Heart right ventricle (tissue), 16 donors: ENCODE measurements at regions not wholly inside any gene's neighbourhood (a gene's known extent, or its start where the extent isn't known, plus 50 kb on each side); places are given as distances from the start of the nearest gene placed in this dataset.
A peak's percentile ranks its signal among the peaks of the same experiment; 100 is the strongest.

Experiments used
- ATAC-seq, 8 donors: fragments of 200-7000 bp; cut with Tn5 transposase; one replicate each; pipeline ENCODE4 v1.9.1; 2020; ENCODE audit warnings: mild to moderate bottlenecking in 8 of 8, moderate library complexity in 8 of 8, moderate number of reproducible peaks in 1 of 8
- DNase-seq, 2 donors: peaks; one replicate each; pipeline ENCODE4 v3.0.0-alpha.2; 2020
- H3K27ac ChIP-seq, 10 donors: fragments of 200-600 bp; sonication (generic) in 2 of 10; one replicate each; pipeline versions ENCODE4 v1.5.0 to v1.8.0; 2020 to 2022; ENCODE audit warnings: mild to moderate bottlenecking in 3 of 10
- H3K27me3 ChIP-seq, 7 donors: fragments of 200-600 bp; one replicate each; pipeline ENCODE4 v1.8.0; 2021 to 2022; ENCODE audit warnings: mild to moderate bottlenecking in 2 of 7
- H3K36me3 ChIP-seq, 9 donors: fragments of 200-600 bp; sonication (generic) in 1 of 9; one replicate each; pipeline versions ENCODE4 v1.5.0 to v1.8.0; 2020 to 2022; ENCODE audit warnings: mild to moderate bottlenecking in 2 of 9
- H3K4me1 ChIP-seq, 9 donors: fragments of 200-600 bp; sonication (generic) in 1 of 9; one replicate each; pipeline versions ENCODE4 v1.5.0 to v1.8.0; 2020 to 2022; ENCODE audit warnings: mild to moderate bottlenecking in 4 of 9
- H3K4me3 ChIP-seq, 10 donors: fragments of 200-600 bp; sonication (generic) in 2 of 10; one replicate each; pipeline versions ENCODE4 v1.5.0 to v1.8.0; 2020 to 2022; ENCODE audit warnings: mild to moderate bottlenecking in 7 of 10, moderate library complexity in 2 of 10
- H3K9me3 ChIP-seq, 11 donors: fragments of 200-600 bp in 10 of 11; sonication (generic) in 2 of 11; one replicate each; pipeline versions ENCODE4 v1.5.0 to v1.8.0; 2013 to 2022; ENCODE audit warnings: mild to moderate bottlenecking in 2 of 11, control low read depth in 1 of 11, moderate library complexity in 1 of 11
- WGBS, 2 donors: extraction: QIAGEN DNeasy Blood & Tissue Kit; methylation state at CpG; one replicate each; pipeline ENCODE4 v1.1.7; 2013; ENCODE audit warnings: inconsistent platforms in 1 of 2; 5-methylcytosine and 5-hydroxymethylcytosine counted together
- intact Hi-C, 10 donors: fragments of 100-400 bp; cut with DNase I; formaldehyde crosslinking; loops; one replicate each; pipeline versions ENCODE4 v1.11.1 to v1.14.2; 2022
- TF ChIP-seq, protein P1 (sequence below), 9 donors: fragments of 200-600 bp; sonication (generic) in 2 of 9; IDR thresholded peaks; one replicate each; pipeline versions ENCODE4 v1.5.0 to v1.8.0; 2021 to 2022; ENCODE audit warnings: antibody characterized with exemption in 9 of 9, mild to moderate bottlenecking in 5 of 9, moderate library complexity in 1 of 9
- donor health status: Arrhythmogenic right ventricular cardiomyopathy.
- donor health status: ischemic (EF 13 %, LVEDD 7.1; RV severe dilation, severe dysfunction).
- donor health status: healthy with polysubstance abuse.
- donor health status: DM: no; HTN: yes; CAD: no.
- donor health status: DM: no; HTN: no; CAD: no.
- donor health status: ischemic (EF 25% LVEDD 6.9; RV normal size, moderate dysfunction).
- donor health status: ischemic (EF 25% LVEDD 5.7; RV mildly dilated, moderate dysfunction).
- donor health status: healthy.
- donor health status: DM: yes; HTN: yes; CAD: no.
- donor health status: Ischemic cardiomyopathy.
- donor health status: ischemic (EF 35%, LVEDD 5.7; RV mildly dilated, moderate dysfunction).
- donor health status: nonischemic (EF 11% LVEDD 7.7; RV severe dilation, severe dysfunction).
- donor health status: DM: yes; HTN: yes; CAD: no.
- donor health status: PGD.
- donor health status: ischemic (EF 29% LVEDD 5.4; RV normal size, mild dysfunction).
- donor health status: nonischemic (EF 23%, LVEDD 6.1; RV moderate dilation, normal function).

DNA sequence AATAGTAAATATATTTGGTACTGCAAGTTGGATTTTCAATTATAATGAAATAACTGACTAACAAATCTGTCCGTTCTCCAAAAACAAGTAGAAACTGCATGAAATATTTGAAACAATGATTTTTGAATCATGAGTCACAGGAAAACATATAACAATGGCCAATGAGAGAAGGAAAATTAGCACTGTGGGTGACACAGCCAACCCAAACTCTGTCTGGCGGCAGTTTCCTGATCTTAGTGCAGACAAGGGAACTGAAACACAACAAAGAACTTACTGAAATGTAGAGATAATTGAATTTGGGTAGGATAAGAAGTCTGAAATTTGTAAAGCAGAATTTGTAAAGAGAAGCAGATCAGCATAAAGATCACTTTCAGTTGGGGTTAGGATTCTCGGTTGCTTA lies 2743.3 kb upstream of the PCDH20 start:
- 55 to 62% methylated on average over 3 of the region's 3 CpGs for WGBS, 2 donors
- Histone ChIP-seq H3K9me3 (peaks cover 0 to 5% (median 0%) of the 10 kb centered on the region in 11 donors), H3K4me3 (no peak overlapping the region), H3K27ac (no peak overlapping the region), H3K36me3 (no peaks in the 10 kb centered on the region), H3K27me3 (no peaks in the 10 kb centered on the region), H3K4me1 (no peaks in the 10 kb centered on the region)
- ATAC-seq (no peak), DNase-seq (no peak)
- TF ChIP-seq, protein P1, sequence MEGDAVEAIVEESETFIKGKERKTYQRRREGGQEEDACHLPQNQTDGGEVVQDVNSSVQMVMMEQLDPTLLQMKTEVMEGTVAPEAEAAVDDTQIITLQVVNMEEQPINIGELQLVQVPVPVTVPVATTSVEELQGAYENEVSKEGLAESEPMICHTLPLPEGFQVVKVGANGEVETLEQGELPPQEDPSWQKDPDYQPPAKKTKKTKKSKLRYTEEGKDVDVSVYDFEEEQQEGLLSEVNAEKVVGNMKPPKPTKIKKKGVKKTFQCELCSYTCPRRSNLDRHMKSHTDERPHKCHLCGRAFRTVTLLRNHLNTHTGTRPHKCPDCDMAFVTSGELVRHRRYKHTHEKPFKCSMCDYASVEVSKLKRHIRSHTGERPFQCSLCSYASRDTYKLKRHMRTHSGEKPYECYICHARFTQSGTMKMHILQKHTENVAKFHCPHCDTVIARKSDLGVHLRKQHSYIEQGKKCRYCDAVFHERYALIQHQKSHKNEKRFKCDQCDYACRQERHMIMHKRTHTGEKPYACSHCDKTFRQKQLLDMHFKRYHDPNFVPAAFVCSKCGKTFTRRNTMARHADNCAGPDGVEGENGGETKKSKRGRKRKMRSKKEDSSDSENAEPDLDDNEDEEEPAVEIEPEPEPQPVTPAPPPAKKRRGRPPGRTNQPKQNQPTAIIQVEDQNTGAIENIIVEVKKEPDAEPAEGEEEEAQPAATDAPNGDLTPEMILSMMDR (IDR thresholded peaks at IDR 0.05), result no peak
- intact Hi-C loops, result no loop called here

DNA sequence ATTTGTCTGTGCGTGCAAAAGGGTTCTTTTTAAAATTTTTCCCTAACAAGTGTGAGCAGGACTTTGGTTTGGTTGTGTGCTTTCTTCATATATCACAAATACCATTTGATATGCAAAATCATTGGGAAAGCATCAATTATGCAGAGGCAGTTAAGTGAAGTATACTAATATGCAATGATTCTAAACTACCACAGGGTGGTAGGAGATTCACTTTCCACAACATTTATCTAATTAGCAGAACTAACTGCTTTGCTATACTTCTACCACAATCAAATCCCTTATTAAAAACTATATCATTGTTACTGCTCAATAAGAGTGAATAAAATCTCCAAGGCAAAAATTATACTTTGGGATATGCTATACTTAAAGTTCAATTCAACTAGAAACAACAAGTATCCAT lies 2738.9 kb upstream of the PCDH20 start:
- Histone ChIP-seq H3K9me3 (peaks cover 0 to 22% (median 0%) of the 10 kb centered on the region in 11 donors), H3K27ac (no peak overlapping the region), H3K36me3 (no peaks in the 10 kb centered on the region), H3K27me3 (no peaks in the 10 kb centered on the region), H3K4me1 (no peaks in the 10 kb centered on the region), H3K4me3 (no peak overlapping the region)
- TF ChIP-seq, protein P1 (IDR thresholded peaks at IDR 0.05), result peak in 3 of 9 donors; percentile 8 to 17 (median 8)
- ATAC-seq (no peak), DNase-seq (no peak)
- intact Hi-C loops, result no loop called here
- WGBS, 2 donors, result 80 to 84% methylated on average over 1 of the region's 1 CpG

DNA sequence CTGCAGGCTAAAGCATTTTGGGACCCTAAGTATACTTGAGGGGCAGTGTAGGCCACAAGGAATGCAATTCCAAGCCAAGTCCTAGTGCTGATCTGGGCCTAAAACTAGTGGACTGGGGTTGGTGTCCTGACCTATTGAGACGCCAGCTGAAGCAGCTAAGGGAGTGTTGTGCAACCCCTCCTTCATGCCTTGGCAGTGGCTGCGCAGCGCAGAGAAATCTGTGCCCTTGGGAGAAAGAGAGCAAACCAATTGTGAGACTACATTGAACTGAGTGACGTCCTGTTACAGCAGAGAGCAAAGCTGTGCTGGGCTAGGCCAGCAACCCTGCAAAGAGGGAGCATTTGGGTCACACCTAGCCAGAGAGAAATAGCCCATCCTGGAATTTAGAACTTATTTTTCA lies 2715.0 kb upstream of the PCDH20 start:
- Histone ChIP-seq H3K9me3 (peaks cover 0 to 10% (median 0%) of the 10 kb centered on the region in 11 donors), H3K36me3 (no peaks in the 10 kb centered on the region), H3K4me1 (no peaks in the 10 kb centered on the region), H3K4me3 (no peak overlapping the region), H3K27ac (no peak overlapping the region), H3K27me3 (no peaks in the 10 kb centered on the region)
- WGBS, 2 donors, result 70 to 87% methylated on average over 4 of the region's 4 CpGs
- intact Hi-C loops, result no loop called here
- ATAC-seq, result peak in 2 of 8 donors; percentile 38 to 60
- DNase-seq, result no peak
- TF ChIP-seq, protein P1 (IDR thresholded peaks at IDR 0.05), result no peak

DNA sequence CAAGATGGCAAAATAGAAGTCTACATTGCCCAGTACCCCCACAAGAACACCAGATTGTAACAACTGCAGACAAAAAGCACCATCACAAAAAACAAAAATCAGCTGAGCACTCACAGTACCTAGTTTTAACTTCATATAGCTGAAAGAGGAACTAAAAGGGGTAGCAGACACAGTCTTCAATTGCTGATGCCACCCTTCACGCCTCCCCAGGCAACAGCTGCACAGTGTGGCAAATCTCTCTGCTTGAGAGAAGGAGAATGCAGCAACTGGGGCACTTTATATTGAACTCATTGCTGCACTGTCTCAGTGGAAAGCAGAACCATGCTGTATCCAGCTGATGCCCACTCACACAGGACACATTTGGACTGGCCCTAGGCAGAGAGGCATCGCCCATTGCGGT lies 2714.5 kb upstream of the PCDH20 start:
- H3K9me3 ChIP-seq, result peaks cover 0 to 10% (median 0%) of the 10 kb centered on the region in 11 donors
- H3K4me3 ChIP-seq, result no peak overlapping the region
- no peaks in the 10 kb centered on the region for H3K27me3 ChIP-seq
- ATAC-seq, result no peak
- WGBS, 2 donors, result 86 to 94% methylated on average over 3 of the region's 3 CpGs
- no peaks in the 10 kb centered on the region for H3K36me3 ChIP-seq
- DNase-seq, result no peak
- intact Hi-C loops, result no loop called here
- no peaks in the 10 kb centered on the region for H3K4me1 ChIP-seq
- no peak overlapping the region for H3K27ac ChIP-seq
- TF ChIP-seq, protein P1 (IDR thresholded peaks at IDR 0.05), result no peak
